GM12878 (cell line): ENCODE measurements at regions not wholly inside any gene's neighbourhood (a gene's known extent, or its start where the extent isn't known, plus 50 kb on each side); places are given as distances from the start of the nearest gene placed in this dataset.

Experiments used
- BRCA1 ChIP-seq: IDR thresholded peaks from 2 replicates; pipeline ENCODE4 v1.6.1; 2011; ENCODE audit warnings: low read depth, low read length, improper control_type of control experiment
- HSF1 ChIP-seq: fragments of 150-350 bp; IDR thresholded peaks from 2 replicates; pipeline ENCODE4 v1.6.1; 2014; ENCODE audit warnings: mild to moderate bottlenecking, low read depth, low read length
- JUNB ChIP-seq: IDR thresholded peaks from 2 replicates; pipeline ENCODE4 v1.6.1; 2016; ENCODE audit warnings: antibody characterized with exemption, mild to moderate bottlenecking
- MXI1 ChIP-seq: fragments of 150-350 bp; IDR thresholded peaks from 2 replicates; pipeline ENCODE4 v1.6.1; 2011; ENCODE audit warnings: low read depth, mild to moderate bottlenecking, inconsistent platforms, low read length, improper control_type of control experiment
- NR2C1 ChIP-seq: fragments of 450-650 bp; IDR thresholded peaks from 2 replicates; pipeline ENCODE4 v1.6.1; 2017; ENCODE audit warnings: antibody characterized with exemption, mild to moderate bottlenecking, moderate library complexity
- RAD21 ChIP-seq: IDR thresholded peaks from 2 replicates; pipeline ENCODE4 v1.6.1; 2011; ENCODE audit warnings: mild to moderate bottlenecking, low read depth, low read length, moderate library complexity; ENCODE audit not compliant: insufficient read depth
- SIN3A ChIP-seq: IDR thresholded peaks from 2 replicates; pipeline ENCODE4 v1.6.1; 2012; ENCODE audit warnings: low read depth, low read length, improper control_type of control experiment
- TF ChIP-seq, protein P1 (sequence below), 3 experiments: IDR thresholded peaks in 2 of 3; conservative IDR thresholded peaks in 1 of 3; 2 replicates each; pipeline ENCODE4 v1.5.1; 2011; ENCODE audit warnings: low read depth in 3 of 3, low read length in 3 of 3, mild to moderate bottlenecking in 3 of 3, control low read depth in 2 of 3, moderate library complexity in 2 of 3, inconsistent platforms in 1 of 3, mixed read lengths in 1 of 3; ENCODE audit not compliant: control insufficient read depth in 2 of 3, insufficient read depth in 1 of 3; ENCODE audit errors: extremely low read depth in 1 of 3
- TF ChIP-seq, protein P2 (sequence below): IDR thresholded peaks from 2 replicates; pipeline ENCODE4 v1.6.1; 2011; ENCODE audit warnings: low read depth, mild to moderate bottlenecking, low read length, moderate library complexity, borderline replicate concordance; ENCODE audit errors: extremely low read depth

GRCh38 chr13:73370066-73370465, 311.3 kb downstream of the KLF5 start:
- TF ChIP-seq, protein P1, sequence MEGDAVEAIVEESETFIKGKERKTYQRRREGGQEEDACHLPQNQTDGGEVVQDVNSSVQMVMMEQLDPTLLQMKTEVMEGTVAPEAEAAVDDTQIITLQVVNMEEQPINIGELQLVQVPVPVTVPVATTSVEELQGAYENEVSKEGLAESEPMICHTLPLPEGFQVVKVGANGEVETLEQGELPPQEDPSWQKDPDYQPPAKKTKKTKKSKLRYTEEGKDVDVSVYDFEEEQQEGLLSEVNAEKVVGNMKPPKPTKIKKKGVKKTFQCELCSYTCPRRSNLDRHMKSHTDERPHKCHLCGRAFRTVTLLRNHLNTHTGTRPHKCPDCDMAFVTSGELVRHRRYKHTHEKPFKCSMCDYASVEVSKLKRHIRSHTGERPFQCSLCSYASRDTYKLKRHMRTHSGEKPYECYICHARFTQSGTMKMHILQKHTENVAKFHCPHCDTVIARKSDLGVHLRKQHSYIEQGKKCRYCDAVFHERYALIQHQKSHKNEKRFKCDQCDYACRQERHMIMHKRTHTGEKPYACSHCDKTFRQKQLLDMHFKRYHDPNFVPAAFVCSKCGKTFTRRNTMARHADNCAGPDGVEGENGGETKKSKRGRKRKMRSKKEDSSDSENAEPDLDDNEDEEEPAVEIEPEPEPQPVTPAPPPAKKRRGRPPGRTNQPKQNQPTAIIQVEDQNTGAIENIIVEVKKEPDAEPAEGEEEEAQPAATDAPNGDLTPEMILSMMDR (IDR thresholded peaks at IDR 0.05 in 2 of 3, conservative IDR thresholded peaks at IDR 0.05 in 1 of 3; ENCODE audit: control insufficient read depth in 2 of 3, extremely low read depth in 1 of 3, insufficient read depth in 1 of 3, low read depth in 3 of 3, low read length in 3 of 3), result no peak
- TF ChIP-seq BRCA1 (no peak), JUNB (no peak), MXI1 (no peak), SIN3A (no peak), RAD21 (no peak), HSF1 (no peak), NR2C1 (no peak)
- TF ChIP-seq, protein P2, sequence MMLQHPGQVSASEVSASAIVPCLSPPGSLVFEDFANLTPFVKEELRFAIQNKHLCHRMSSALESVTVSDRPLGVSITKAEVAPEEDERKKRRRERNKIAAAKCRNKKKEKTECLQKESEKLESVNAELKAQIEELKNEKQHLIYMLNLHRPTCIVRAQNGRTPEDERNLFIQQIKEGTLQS, result no peak
